Endothelial cell (in vitro differentiated cells): ENCODE measurements at regions not wholly inside any gene's neighbourhood (a gene's known extent, or its start where the extent isn't known, plus 50 kb on each side); places are given as distances from the start of the nearest gene placed in this dataset.
"Not testable (repeated sequence)": the region's sequence is repeated elsewhere in the genome, so short reads cannot be mapped to it uniquely, and the experiment has no call there.

Experiments
- DNase-seq: peaks from one replicate; pipeline ENCODE4 v3.0.0; 2021; ENCODE audit warnings: low spot score
- H3K27ac Mint-ChIP-seq: one replicate; pipeline ENCODE4 v1.8.0; 2021; ENCODE audit warnings: mixed read lengths, inconsistent platforms; ENCODE audit not compliant: unreplicated experiment
- H3K27me3 Mint-ChIP-seq: one replicate; pipeline ENCODE4 v1.8.0; 2021; ENCODE audit warnings: mild to moderate bottlenecking, moderate library complexity, mixed read lengths, inconsistent platforms; ENCODE audit not compliant: unreplicated experiment
- H3K36me3 Mint-ChIP-seq: one replicate; pipeline ENCODE4 v1.8.0; 2021; ENCODE audit warnings: mild to moderate bottlenecking, low read depth, mixed read lengths, inconsistent platforms; ENCODE audit not compliant: unreplicated experiment
- H3K4me1 Mint-ChIP-seq: one replicate; pipeline ENCODE4 v1.8.0; 2021; ENCODE audit warnings: mild to moderate bottlenecking, mixed read lengths, inconsistent platforms; ENCODE audit not compliant: unreplicated experiment
- H3K4me3 Mint-ChIP-seq: one replicate; pipeline ENCODE4 v1.8.0; 2021; ENCODE audit warnings: mild to moderate bottlenecking, mixed read lengths, inconsistent platforms; ENCODE audit not compliant: unreplicated experiment
- H3K9me3 Mint-ChIP-seq: one replicate; pipeline ENCODE4 v1.8.0; 2021; ENCODE audit warnings: mixed read lengths, inconsistent platforms; ENCODE audit not compliant: unreplicated experiment
- CTCF ChIP-seq: fragments of 200-600 bp; sonication (generic); IDR thresholded peaks from one replicate; pipeline ENCODE4 v1.5.0; 2021; ENCODE audit warnings: antibody characterized with exemption; ENCODE audit not compliant: unreplicated experiment

GRCh38 chr10:11403646-11404045 lies 207.8 kb downstream of the USP6NL start:
- H3K4me3 Mint-ChIP-seq, H3K27ac Mint-ChIP-seq, H3K36me3 Mint-ChIP-seq, H3K27me3 Mint-ChIP-seq, H3K9me3 Mint-ChIP-seq, DNase-seq, H3K4me1 Mint-ChIP-seq: not testable (repeated sequence)

GRCh38 chr10:11403116-11403515 lies 208.3 kb downstream of the USP6NL start:
- no peaks in the 10 kb centered on the region for H3K9me3 Mint-ChIP-seq
- no peak for DNase-seq
- peaks cover 4% of the 10 kb centered on the region for H3K27me3 Mint-ChIP-seq
- no peak overlapping the region for H3K27ac Mint-ChIP-seq
- peaks cover 4% of the 10 kb centered on the region for H3K36me3 Mint-ChIP-seq
- peaks cover 4% of the 10 kb centered on the region for H3K4me1 Mint-ChIP-seq
- no peak overlapping the region for H3K4me3 Mint-ChIP-seq
- no peak for TF ChIP-seq CTCF

GRCh38 chr10:11402392-11402791 lies 209.1 kb downstream of the USP6NL start:
- Mint-ChIP-seq H3K4me1 (peaks cover 4% of the 10 kb centered on the region), H3K27ac (no peak overlapping the region), H3K9me3 (no peaks in the 10 kb centered on the region), H3K27me3 (peaks cover 4% of the 10 kb centered on the region), H3K36me3 (peaks cover 4% of the 10 kb centered on the region), H3K4me3 (no peak overlapping the region)
- no peak for DNase-seq
- no peak for TF ChIP-seq CTCF

GRCh38 chr10:11401264-11402235 lies 209.9 kb downstream of the USP6NL start:
- Mint-ChIP-seq H3K27me3 (peaks cover 4% of the 10 kb centered on the region), H3K27ac (no peak overlapping the region), H3K4me1 (peaks cover 4% of the 10 kb centered on the region), H3K9me3 (no peaks in the 10 kb centered on the region), H3K36me3 (peaks cover 4% of the 10 kb centered on the region), H3K4me3 (no peak overlapping the region)
- TF ChIP-seq CTCF: no peak
- no peak for DNase-seq

GRCh38 chr10:11397980-11398580 lies 213.4 kb downstream of the USP6NL start:
- Mint-ChIP-seq H3K4me3 (no peak overlapping the region), H3K27ac (no peak overlapping the region), H3K27me3 (peaks cover 7% of the 10 kb centered on the region), H3K4me1 (peaks cover 2% of the 10 kb centered on the region), H3K36me3 (peaks cover 4% of the 10 kb centered on the region), H3K9me3 (no peaks in the 10 kb centered on the region)
- no peak for TF ChIP-seq CTCF
- no peak for DNase-seq
